ENCODE measurements at regions not wholly inside any gene's neighbourhood (a gene's known extent, or its start where the extent isn't known, plus 50 kb on each side); places are given as distances from the start of the nearest gene placed in this dataset.
A peak's percentile ranks its signal among the peaks of the same experiment; 100 is the strongest.

GRCh38 chr1:70871790-70872189 lies 175.8 kb downstream of the PTGER3 start:
- no peaks in the 10 kb centered on the region for H4K20me1 ChIP-seq (ENCODE audit: insufficient read depth, low read length, poor library complexity, severe bottlenecking)
- H3K4me3 ChIP-seq (ENCODE audit: low read length, poor library complexity, severe bottlenecking) = no peak overlapping the region
- peaks cover 8% of the 10 kb centered on the region for H3K27me3 ChIP-seq (ENCODE audit: insufficient read depth, low read length, poor library complexity, severe bottlenecking)
- H3K9ac ChIP-seq (ENCODE audit: low read depth, low read length, poor library complexity, severe bottlenecking) = no peak overlapping the region
- TF ChIP-seq, protein P1, sequence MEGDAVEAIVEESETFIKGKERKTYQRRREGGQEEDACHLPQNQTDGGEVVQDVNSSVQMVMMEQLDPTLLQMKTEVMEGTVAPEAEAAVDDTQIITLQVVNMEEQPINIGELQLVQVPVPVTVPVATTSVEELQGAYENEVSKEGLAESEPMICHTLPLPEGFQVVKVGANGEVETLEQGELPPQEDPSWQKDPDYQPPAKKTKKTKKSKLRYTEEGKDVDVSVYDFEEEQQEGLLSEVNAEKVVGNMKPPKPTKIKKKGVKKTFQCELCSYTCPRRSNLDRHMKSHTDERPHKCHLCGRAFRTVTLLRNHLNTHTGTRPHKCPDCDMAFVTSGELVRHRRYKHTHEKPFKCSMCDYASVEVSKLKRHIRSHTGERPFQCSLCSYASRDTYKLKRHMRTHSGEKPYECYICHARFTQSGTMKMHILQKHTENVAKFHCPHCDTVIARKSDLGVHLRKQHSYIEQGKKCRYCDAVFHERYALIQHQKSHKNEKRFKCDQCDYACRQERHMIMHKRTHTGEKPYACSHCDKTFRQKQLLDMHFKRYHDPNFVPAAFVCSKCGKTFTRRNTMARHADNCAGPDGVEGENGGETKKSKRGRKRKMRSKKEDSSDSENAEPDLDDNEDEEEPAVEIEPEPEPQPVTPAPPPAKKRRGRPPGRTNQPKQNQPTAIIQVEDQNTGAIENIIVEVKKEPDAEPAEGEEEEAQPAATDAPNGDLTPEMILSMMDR (conservative IDR thresholded peaks at IDR 0.05; ENCODE audit: low read length) = no peak
- TF ChIP-seq EZH2phosphoT487 (IDR thresholded peaks at IDR 0.05; ENCODE audit: borderline replicate concordance) = no peak
- no peaks in the 10 kb centered on the region for H3F3A ChIP-seq (ENCODE audit: low read depth)
- peaks cover 20% of the 10 kb centered on the region for H3K4me1 ChIP-seq (ENCODE audit: insufficient read depth, low read length, poor library complexity, severe bottlenecking)
- H3K36me3 ChIP-seq (ENCODE audit: insufficient read depth, low read length) = no peaks in the 10 kb centered on the region
- no peak overlapping the region for H2AFZ ChIP-seq (ENCODE audit: low read length)
- H3K4me2 ChIP-seq (ENCODE audit: low read depth, low read length, poor library complexity, severe bottlenecking) = no peak overlapping the region
- no peaks in the 10 kb centered on the region for H3K79me2 ChIP-seq (ENCODE audit: insufficient read depth, low read length)
- no peaks in the 10 kb centered on the region for H3K9me2 ChIP-seq (replicated peaks; ENCODE audit: low read depth, low read length)
- H3K9me3 ChIP-seq (ENCODE audit: insufficient read depth, low read depth, low read length) = no peaks in the 10 kb centered on the region

DNA sequence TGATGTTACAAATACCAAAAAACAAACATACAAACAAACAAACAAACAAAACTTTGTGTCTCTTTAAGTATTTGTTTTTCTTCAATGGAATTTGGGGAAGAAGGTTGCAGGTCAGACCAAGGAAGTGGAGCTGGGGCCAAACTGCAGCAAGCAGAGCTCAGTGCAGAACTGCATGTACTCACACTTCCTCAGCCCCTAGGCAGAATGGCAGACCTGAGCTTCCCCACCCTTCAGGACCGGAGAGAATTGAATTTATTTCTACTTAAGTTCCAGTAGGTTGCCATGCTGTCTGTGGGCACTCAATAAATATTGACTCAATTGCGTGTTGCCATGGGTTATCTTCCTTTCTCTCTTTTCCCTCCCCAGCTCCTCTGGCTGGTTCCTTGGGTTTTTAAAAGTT lies 173.6 kb downstream of the PTGER3 start:
- Histone ChIP-seq H3K4me3 (ENCODE audit: low read length, poor library complexity, severe bottlenecking) (no peak overlapping the region), H3K36me3 (ENCODE audit: insufficient read depth, low read length) (no peaks in the 10 kb centered on the region), H3K4me2 (ENCODE audit: low read depth, low read length, poor library complexity, severe bottlenecking) (no peak overlapping the region), H3K9me3 (ENCODE audit: insufficient read depth, low read depth, low read length) (no peaks in the 10 kb centered on the region), H2AFZ (ENCODE audit: low read length) (0 out of 2 replicates have a peak overlapping the region, but pooled peaks have one; percentile 19), H3F3A (ENCODE audit: low read depth) (no peaks in the 10 kb centered on the region), H3K27me3 (ENCODE audit: insufficient read depth, low read length, poor library complexity, severe bottlenecking) (peaks cover 8% of the 10 kb centered on the region), H4K20me1 (ENCODE audit: insufficient read depth, low read length, poor library complexity, severe bottlenecking) (no peaks in the 10 kb centered on the region), H3K9ac (ENCODE audit: low read depth, low read length, poor library complexity, severe bottlenecking) (no peak overlapping the region), H3K79me2 (ENCODE audit: insufficient read depth, low read length) (no peaks in the 10 kb centered on the region), H3K9me2 (replicated peaks; ENCODE audit: low read depth, low read length) (no peaks in the 10 kb centered on the region), H3K4me1 (ENCODE audit: insufficient read depth, low read length, poor library complexity, severe bottlenecking) (peaks cover 5% of the 10 kb centered on the region)
- TF ChIP-seq EZH2phosphoT487 (IDR thresholded peaks at IDR 0.05; ENCODE audit: borderline replicate concordance) = no peak
- TF ChIP-seq, protein P1 (conservative IDR thresholded peaks at IDR 0.05; ENCODE audit: low read length) = no peak

- no peak overlapping the region for H2AFZ ChIP-seq (ENCODE audit: low read length)
- H3K9me3 ChIP-seq (ENCODE audit: insufficient read depth, low read depth, low read length) = no peaks in the 10 kb centered on the region
Measured at GRCh38 chr1:70874818-70875217, 172.8 kb downstream of the PTGER3 start.

More at GRCh38 chr1:70874818-70875217, 172.8 kb downstream of the PTGER3 start:
- Histone ChIP-seq H4K20me1 (ENCODE audit: insufficient read depth, low read length, poor library complexity, severe bottlenecking) (no peaks in the 10 kb centered on the region), H3F3A (ENCODE audit: low read depth) (no peaks in the 10 kb centered on the region), H3K9ac (ENCODE audit: low read depth, low read length, poor library complexity, severe bottlenecking) (no peak overlapping the region), H3K4me2 (ENCODE audit: low read depth, low read length, poor library complexity, severe bottlenecking) (no peak overlapping the region), H3K36me3 (ENCODE audit: insufficient read depth, low read length) (no peaks in the 10 kb centered on the region), H3K4me1 (ENCODE audit: insufficient read depth, low read length, poor library complexity, severe bottlenecking) (peaks cover 5% of the 10 kb centered on the region), H3K9me2 (replicated peaks; ENCODE audit: low read depth, low read length) (no peaks in the 10 kb centered on the region), H3K4me3 (ENCODE audit: low read length, poor library complexity, severe bottlenecking) (no peak overlapping the region), H3K79me2 (ENCODE audit: insufficient read depth, low read length) (no peaks in the 10 kb centered on the region), H3K27me3 (ENCODE audit: insufficient read depth, low read length, poor library complexity, severe bottlenecking) (peaks cover 7% of the 10 kb centered on the region)
- TF ChIP-seq EZH2phosphoT487 (IDR thresholded peaks at IDR 0.05; ENCODE audit: borderline replicate concordance) = no peak
- TF ChIP-seq, protein P1 (conservative IDR thresholded peaks at IDR 0.05; ENCODE audit: low read length) = no peak
